ACC112 (cell line): ENCODE measurements at regions not wholly inside any gene's neighbourhood (a gene's known extent, or its start where the extent isn't known, plus 50 kb on each side); places are given as distances from the start of the nearest gene placed in this dataset.

Experiments
- H2AFZ ChIP-seq: fragments of 200-600 bp; sonication (generic); one replicate; pipeline ENCODE4 v1.6.0; 2017; ENCODE audit warnings: antibody characterized with exemption, low read length; ENCODE audit not compliant: unreplicated experiment
- H3K27ac ChIP-seq: fragments of 200-600 bp; sonication (generic); 2 replicates; pipeline ENCODE4 v1.5.1; 2014; ENCODE audit warnings: low read depth, mild to moderate bottlenecking, antibody characterized with exemption, low read length, moderate library complexity
- H3K27me3 ChIP-seq: fragments of 200-600 bp; sonication (generic); 2 replicates; pipeline ENCODE4 v1.6.1; 2014; ENCODE audit warnings: mild to moderate bottlenecking, antibody characterized with exemption, low read length, moderate library complexity, mixed read lengths; ENCODE audit not compliant: insufficient read depth
- H3K36me3 ChIP-seq: fragments of 200-600 bp; sonication (generic); 2 replicates; pipeline ENCODE4 v1.6.1; 2016; ENCODE audit warnings: mild to moderate bottlenecking, antibody characterized with exemption, low read length, moderate library complexity, mixed read lengths; ENCODE audit not compliant: insufficient read depth
- H3K4me1 ChIP-seq: fragments of 200-600 bp; sonication (generic); one replicate; pipeline ENCODE4 v1.6.1; 2016; ENCODE audit warnings: low read length, mixed read lengths; ENCODE audit not compliant: insufficient read depth, unreplicated experiment, control insufficient read depth
- H3K4me3 ChIP-seq: fragments of 200-600 bp; sonication (generic); 2 replicates; pipeline ENCODE4 v1.5.1; 2014; ENCODE audit warnings: mild to moderate bottlenecking, low read depth, low read length
- H3K79me2 ChIP-seq: fragments of 200-600 bp; sonication (generic); one replicate; pipeline ENCODE4 v1.6.0; 2016; ENCODE audit warnings: low read length; ENCODE audit not compliant: control insufficient read depth, unreplicated experiment, insufficient read depth

- Histone ChIP-seq H3K36me3 (no peaks in the 10 kb centered on the region), H3K79me2 (no peaks in the 10 kb centered on the region), H3K4me3 (no peak overlapping the region), H3K27me3 (no peaks in the 10 kb centered on the region), H3K27ac (no peak overlapping the region), H2AFZ (no peak overlapping the region), H3K4me1 (no peaks in the 10 kb centered on the region)
Measured at GRCh38 chr9:28050046-28050445, 476.8 kb upstream of the C9orf72 start.

GRCh38 chr9:28050941-28051340 is 477.7 kb upstream of the C9orf72 start:
- Histone ChIP-seq H3K4me1 (no peaks in the 10 kb centered on the region), H2AFZ (no peak overlapping the region), H3K4me3 (no peak overlapping the region), H3K79me2 (no peaks in the 10 kb centered on the region), H3K27ac (no peak overlapping the region), H3K36me3 (no peaks in the 10 kb centered on the region), H3K27me3 (no peaks in the 10 kb centered on the region)

GRCh38 chr9:28051559-28052503 is 478.6 kb upstream of the C9orf72 start:
- no peaks in the 10 kb centered on the region for H3K4me1 ChIP-seq
- H3K79me2 ChIP-seq, result no peaks in the 10 kb centered on the region
- H3K27ac ChIP-seq, result no peak overlapping the region
- H3K36me3 ChIP-seq, result no peaks in the 10 kb centered on the region
- no peak overlapping the region for H2AFZ ChIP-seq
- H3K27me3 ChIP-seq, result no peaks in the 10 kb centered on the region
- H3K4me3 ChIP-seq, result no peak overlapping the region

- no peak overlapping the region for H3K27ac ChIP-seq
- no peak overlapping the region for H2AFZ ChIP-seq
Measured at GRCh38 chr9:28053096-28053777, 480.0 kb upstream of the C9orf72 start.

GRCh38 chr9:28056006-28056405 is 482.7 kb upstream of the C9orf72 start:
- H3K79me2 ChIP-seq, result no peaks in the 10 kb centered on the region
- H3K4me1 ChIP-seq, result no peaks in the 10 kb centered on the region
- H2AFZ ChIP-seq, result no peak overlapping the region
- H3K4me3 ChIP-seq, result no peak overlapping the region
- H3K27ac ChIP-seq, result no peak overlapping the region
- H3K36me3 ChIP-seq, result no peaks in the 10 kb centered on the region
- no peaks in the 10 kb centered on the region for H3K27me3 ChIP-seq

More at GRCh38 chr9:28053096-28053777, 480.0 kb upstream of the C9orf72 start:
- Histone ChIP-seq H3K79me2 (no peaks in the 10 kb centered on the region), H3K4me1 (no peaks in the 10 kb centered on the region), H3K27me3 (no peaks in the 10 kb centered on the region), H3K4me3 (no peak overlapping the region), H3K36me3 (no peaks in the 10 kb centered on the region)

GRCh38 chr9:28056466-28056865 is 483.2 kb upstream of the C9orf72 start:
- Histone ChIP-seq H3K79me2 (no peaks in the 10 kb centered on the region), H3K27ac (no peak overlapping the region), H2AFZ (no peak overlapping the region), H3K4me1 (no peaks in the 10 kb centered on the region), H3K4me3 (no peak overlapping the region), H3K36me3 (no peaks in the 10 kb centered on the region), H3K27me3 (no peaks in the 10 kb centered on the region)

- Histone ChIP-seq H3K4me3 (no peak overlapping the region), H3K79me2 (no peaks in the 10 kb centered on the region), H2AFZ (no peak overlapping the region), H3K27me3 (no peaks in the 10 kb centered on the region), H3K27ac (no peak overlapping the region), H3K36me3 (no peaks in the 10 kb centered on the region), H3K4me1 (no peaks in the 10 kb centered on the region)
Measured at GRCh38 chr9:28059192-28059591, 485.9 kb upstream of the C9orf72 start.

GRCh38 chr9:28064241-28064815 is 491.0 kb upstream of the C9orf72 start:
- Histone ChIP-seq H2AFZ (no peak overlapping the region), H3K27me3 (no peaks in the 10 kb centered on the region)

GRCh38 chr9:28073270-28073669 is 500.0 kb upstream of the C9orf72 start:
- Histone ChIP-seq H3K36me3 (no peaks in the 10 kb centered on the region), H3K4me1 (no peaks in the 10 kb centered on the region), H3K4me3 (no peak overlapping the region), H3K79me2 (no peaks in the 10 kb centered on the region), H2AFZ (no peak overlapping the region), H3K27ac (no peak overlapping the region), H3K27me3 (no peaks in the 10 kb centered on the region)

More at GRCh38 chr9:28064241-28064815, 491.0 kb upstream of the C9orf72 start:
- Histone ChIP-seq H3K79me2 (no peaks in the 10 kb centered on the region), H3K4me1 (no peaks in the 10 kb centered on the region), H3K4me3 (no peak overlapping the region), H3K27ac (no peak overlapping the region), H3K36me3 (no peaks in the 10 kb centered on the region)

- H3K27ac ChIP-seq, result no peak overlapping the region
- H2AFZ ChIP-seq, result no peak overlapping the region
- H3K36me3 ChIP-seq, result no peaks in the 10 kb centered on the region
- H3K4me1 ChIP-seq, result no peaks in the 10 kb centered on the region
- no peaks in the 10 kb centered on the region for H3K27me3 ChIP-seq
- H3K79me2 ChIP-seq, result no peaks in the 10 kb centered on the region
- H3K4me3 ChIP-seq, result no peak overlapping the region
Measured at GRCh38 chr9:28079677-28080076, 506.4 kb upstream of the C9orf72 start.
